Coronary artery (tissue), 2 donors: ENCODE measurements at regions not wholly inside any gene's neighbourhood (a gene's known extent, or its start where the extent isn't known, plus 50 kb on each side); places are given as distances from the start of the nearest gene placed in this dataset.
A peak's percentile ranks its signal among the peaks of the same experiment; 100 is the strongest.

Source experiments
- DNase-seq: peaks from one replicate; pipeline ENCODE4 v3.0.0-alpha.2; 2017; ENCODE audit warnings: low spot score
- H3K27ac ChIP-seq, 2 donors: fragments of 200-600 bp; sonication (generic); one replicate each; pipeline ENCODE4 v1.5.1; 2016 to 2019
- H3K4me3 ChIP-seq: fragments of 200-600 bp; sonication (generic); 2 replicates; pipeline ENCODE4 v1.5.1; 2016; ENCODE audit warnings: mild to moderate bottlenecking, moderate library complexity
- TF ChIP-seq, protein P1 (sequence below): fragments of 200-600 bp; sonication (generic); IDR thresholded peaks from one replicate; pipeline ENCODE4 v1.5.1; 2019; ENCODE audit warnings: antibody characterized with exemption

DNA sequence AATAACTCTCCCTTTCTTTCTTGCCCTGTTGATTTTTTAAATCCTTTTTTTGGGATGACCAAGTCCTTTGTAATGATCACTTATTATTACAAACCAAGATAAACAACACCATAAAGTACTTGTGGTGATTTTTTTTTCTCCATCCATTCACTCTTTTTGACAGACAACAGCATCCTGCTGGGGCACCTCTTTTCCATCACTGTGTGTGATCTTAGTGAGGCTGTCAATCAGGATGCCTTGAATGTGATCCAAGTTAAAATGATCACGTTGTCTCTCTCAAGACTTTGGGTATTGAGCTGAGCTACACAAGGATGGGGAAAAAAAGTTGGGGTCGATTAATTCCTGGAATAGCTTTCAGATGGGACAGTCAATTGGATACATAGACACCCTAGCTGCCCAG, 73.6 kb upstream of the PPP2R2B start:
- H3K4me3 ChIP-seq = no peak overlapping the region
- TF ChIP-seq, protein P1, sequence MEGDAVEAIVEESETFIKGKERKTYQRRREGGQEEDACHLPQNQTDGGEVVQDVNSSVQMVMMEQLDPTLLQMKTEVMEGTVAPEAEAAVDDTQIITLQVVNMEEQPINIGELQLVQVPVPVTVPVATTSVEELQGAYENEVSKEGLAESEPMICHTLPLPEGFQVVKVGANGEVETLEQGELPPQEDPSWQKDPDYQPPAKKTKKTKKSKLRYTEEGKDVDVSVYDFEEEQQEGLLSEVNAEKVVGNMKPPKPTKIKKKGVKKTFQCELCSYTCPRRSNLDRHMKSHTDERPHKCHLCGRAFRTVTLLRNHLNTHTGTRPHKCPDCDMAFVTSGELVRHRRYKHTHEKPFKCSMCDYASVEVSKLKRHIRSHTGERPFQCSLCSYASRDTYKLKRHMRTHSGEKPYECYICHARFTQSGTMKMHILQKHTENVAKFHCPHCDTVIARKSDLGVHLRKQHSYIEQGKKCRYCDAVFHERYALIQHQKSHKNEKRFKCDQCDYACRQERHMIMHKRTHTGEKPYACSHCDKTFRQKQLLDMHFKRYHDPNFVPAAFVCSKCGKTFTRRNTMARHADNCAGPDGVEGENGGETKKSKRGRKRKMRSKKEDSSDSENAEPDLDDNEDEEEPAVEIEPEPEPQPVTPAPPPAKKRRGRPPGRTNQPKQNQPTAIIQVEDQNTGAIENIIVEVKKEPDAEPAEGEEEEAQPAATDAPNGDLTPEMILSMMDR = no peak
- no peak overlapping the region for H3K27ac ChIP-seq
- DNase-seq = no peak

DNA sequence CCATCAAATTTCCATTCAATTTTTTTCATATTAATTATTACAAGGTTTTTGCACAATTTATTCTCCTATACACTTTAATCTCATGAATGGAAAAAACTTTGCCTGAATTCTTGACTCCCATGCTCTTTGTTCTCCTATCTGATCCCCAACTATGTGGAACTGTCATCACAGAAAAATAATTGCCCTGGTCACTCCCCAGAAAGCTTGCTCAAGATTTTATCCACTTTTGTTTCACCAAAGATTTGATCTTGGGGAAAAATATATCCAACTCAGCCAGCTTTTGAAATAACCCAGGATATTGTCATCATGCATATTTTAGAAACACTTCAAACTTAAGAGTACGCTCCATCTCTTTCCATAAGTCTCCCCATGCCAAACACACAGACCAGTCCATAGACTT, 77.7 kb upstream of the PPP2R2B start:
- TF ChIP-seq, protein P1 = no peak
- Histone ChIP-seq H3K4me3 (no peak overlapping the region), H3K27ac (no peak overlapping the region)
- DNase-seq = no peak

- TF ChIP-seq, protein P1 = no peak
- no peak for DNase-seq
- Histone ChIP-seq H3K27ac (no peak overlapping the region), H3K4me3 (no peak overlapping the region)
These were observed 80.8 kb upstream of the PPP2R2B start for GRCh38 chr5:146959360-146959759.

DNA sequence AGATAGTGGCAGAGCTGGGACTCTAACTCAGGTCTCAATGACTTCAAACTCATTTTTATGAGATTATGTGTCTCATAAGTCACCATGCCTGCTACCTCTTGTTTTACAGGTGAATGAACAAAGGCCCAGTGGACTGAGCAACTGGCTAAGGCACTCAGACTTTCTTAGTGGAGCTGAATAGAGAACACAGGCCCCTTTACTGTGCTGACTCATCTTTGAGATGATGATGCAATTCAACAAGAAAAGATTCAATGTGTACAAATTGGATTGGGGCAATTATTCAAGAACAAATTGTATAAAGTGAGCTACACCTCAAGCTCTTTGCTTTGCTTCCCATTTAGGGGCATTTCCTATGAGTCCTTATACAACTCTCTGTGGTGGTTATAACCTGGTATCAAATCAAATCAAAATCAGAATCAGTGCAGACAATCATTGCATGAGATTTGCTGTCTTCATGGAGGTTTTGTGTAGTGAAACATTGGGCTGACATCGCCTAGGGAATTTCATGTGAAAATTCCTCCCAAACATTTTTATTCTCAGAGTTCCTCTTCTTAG, 84.3 kb upstream of the PPP2R2B start:
- Histone ChIP-seq H3K27ac (no peak overlapping the region), H3K4me3 (no peak overlapping the region)
- TF ChIP-seq, protein P1 = no peak
- DNase-seq = no peak

DNA sequence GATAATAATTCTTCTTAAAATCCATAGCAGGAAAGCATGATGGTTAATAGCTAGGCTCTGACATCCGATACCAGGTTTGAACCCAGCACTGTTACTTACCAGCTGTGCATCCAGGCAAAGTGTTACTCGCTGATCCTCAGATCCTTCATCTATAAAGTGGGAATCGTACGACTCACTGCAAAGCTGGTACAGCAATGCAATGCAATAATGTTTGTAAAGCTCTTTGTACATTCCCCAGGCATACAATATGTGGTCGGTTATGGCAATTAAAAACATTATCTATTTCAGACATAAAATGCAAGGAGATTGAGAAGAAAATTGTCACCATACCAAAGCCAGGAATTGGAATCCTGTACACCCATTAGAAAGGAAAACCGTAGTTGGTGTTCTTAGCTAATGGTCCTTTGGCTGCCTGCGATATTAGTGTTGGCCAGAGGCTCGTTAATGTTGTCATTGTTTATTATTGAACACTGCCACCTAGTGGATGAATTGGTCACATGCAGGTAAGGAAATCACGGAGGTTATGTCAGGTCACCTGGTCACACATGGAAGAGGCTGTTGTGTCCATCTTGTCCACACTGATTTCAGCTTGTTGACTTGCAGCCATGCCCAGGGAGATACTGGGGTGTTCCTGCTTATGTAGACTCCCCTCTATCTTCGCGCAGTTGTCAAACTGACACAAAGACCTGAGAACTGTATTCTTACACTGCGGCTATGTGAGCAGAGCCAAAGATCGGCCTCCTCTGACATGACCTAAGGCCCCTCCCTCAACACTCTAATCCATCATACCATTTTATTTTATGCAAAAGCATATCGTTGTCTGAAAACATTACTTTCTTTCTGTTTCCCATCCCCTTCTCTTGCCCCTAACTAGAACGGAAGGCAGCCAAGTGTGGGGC, 87.5 kb upstream of the PPP2R2B start:
- Histone ChIP-seq H3K4me3 (no peak overlapping the region), H3K27ac (no peak overlapping the region)
- DNase-seq = no peak
- TF ChIP-seq, protein P1 = peak; percentile 80

DNA sequence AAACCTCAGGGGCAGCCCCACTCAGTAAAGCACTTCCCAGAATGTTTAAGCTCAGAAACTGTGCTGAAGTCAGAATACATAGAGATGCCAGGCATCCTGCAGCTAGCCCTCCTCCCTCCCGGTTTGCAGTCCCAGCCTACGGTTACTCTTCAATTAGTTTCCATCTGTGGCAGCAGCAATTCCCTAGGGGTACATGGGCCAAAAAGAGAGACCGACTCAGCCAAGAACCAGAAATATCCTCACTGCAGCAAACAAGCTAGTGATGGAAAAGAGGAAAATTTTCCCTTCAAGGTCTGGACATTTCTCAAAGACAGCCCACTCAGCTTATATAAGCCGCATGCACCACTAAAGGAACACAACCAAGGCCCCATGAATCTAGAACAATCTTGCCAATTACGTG, 89.1 kb upstream of the PPP2R2B start:
- no peak for DNase-seq
- Histone ChIP-seq H3K27ac (peak overlapping the region in 1 of 2 donors; percentile 51), H3K4me3 (no peak overlapping the region)
- TF ChIP-seq, protein P1 = no peak

DNA sequence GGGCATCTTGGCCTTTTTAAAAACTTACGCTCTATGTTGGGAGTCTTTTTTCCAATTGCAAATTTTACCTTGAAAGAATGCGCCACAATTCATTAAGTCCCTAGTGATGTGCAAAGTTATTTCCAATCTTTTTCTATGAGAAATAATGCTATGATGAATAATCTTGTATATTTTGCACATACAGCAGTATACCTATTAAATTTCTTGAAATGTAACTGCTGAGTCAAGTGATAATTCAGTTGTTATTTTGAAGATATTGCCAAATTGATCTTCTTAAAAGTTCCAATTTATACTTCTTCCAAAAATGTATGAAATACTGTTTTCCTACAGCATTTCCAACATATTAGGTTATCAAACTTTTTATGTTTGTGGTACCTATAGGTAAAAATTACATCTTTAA, 92.8 kb upstream of the PPP2R2B start:
- no peak overlapping the region for H3K27ac ChIP-seq
- H3K4me3 ChIP-seq = no peak overlapping the region
- TF ChIP-seq, protein P1 = no peak
- no peak for DNase-seq
